Cardiac septum (tissue), 1 donor: ENCODE measurements at regions not wholly inside any gene's neighbourhood (a gene's known extent, or its start where the extent isn't known, plus 50 kb on each side); places are given as distances from the start of the nearest gene placed in this dataset.

Experiments
- DNase-seq: peaks from one replicate; pipeline ENCODE4 v3.0.0-alpha.2; 2020; ENCODE audit warnings: low spot score
- intact Hi-C: fragments of 100-400 bp; cut with DNase I; formaldehyde crosslinking; loops from one replicate; pipeline ENCODE4 v1.14.0; 2022
- donor health status: DM: no; HTN: no; CAD: no.

- intact Hi-C loops: no loop called here
- DNase-seq: no peak
These were observed 85.8 kb upstream of the NELL2 start for GRCh38 chr12:44961887-44962286.

- intact Hi-C loops: no loop called here
These were observed 84.7 kb upstream of the NELL2 start for GRCh38 chr12:44960856-44961255.

GRCh38 chr12:44960423-44960822, 84.3 kb upstream of the NELL2 start:
- intact Hi-C loops: no loop called here
- DNase-seq: no peak

More at GRCh38 chr12:44960856-44961255, 84.7 kb upstream of the NELL2 start:
- no peak for DNase-seq

- no peak for DNase-seq
- intact Hi-C loops: no loop called here
These were observed 71.0 kb upstream of the NELL2 start for GRCh38 chr12:44947163-44947562.

GRCh38 chr12:44942714-44943113, 66.6 kb upstream of the NELL2 start:
- intact Hi-C loops: no loop called here
- no peak for DNase-seq

GRCh38 chr12:44930972-44931600, 55.0 kb upstream of the NELL2 start:
- intact Hi-C loops: no loop called here

GRCh38 chr12:44929236-44929885, 53.2 kb upstream of the NELL2 start:
- intact Hi-C loops: loop anchor here (5.0 kb wide), 1 partner anchor 917 kb away; no protein-coding TSS in a partner anchor
- DNase-seq: no peak

More at GRCh38 chr12:44930972-44931600, 55.0 kb upstream of the NELL2 start:
- no peak for DNase-seq
